ENCODE measurements at regions not wholly inside any gene's neighbourhood (a gene's known extent, or its start where the extent isn't known, plus 50 kb on each side); places are given as distances from the start of the nearest gene placed in this dataset.

DNA sequence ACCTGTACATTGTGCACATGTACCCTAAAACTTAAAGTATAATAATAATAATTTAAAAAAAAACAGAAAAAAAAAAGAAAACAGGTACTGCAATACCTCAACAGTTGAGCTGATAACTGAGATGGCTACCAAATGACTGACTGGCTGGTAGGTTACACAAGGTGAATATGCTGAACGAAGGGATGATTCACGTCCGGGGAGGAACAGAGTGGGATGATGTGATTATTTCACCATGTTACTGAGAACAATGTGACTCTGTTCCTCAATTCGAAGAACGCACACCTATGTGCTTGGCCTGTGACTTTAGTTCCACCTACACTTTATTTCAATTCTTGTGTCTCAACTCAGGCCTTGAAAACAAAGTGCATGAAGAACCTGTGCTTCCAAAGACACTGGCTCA, 111.7 kb downstream of the CXXC4 start:
- H4K20me1 ChIP-seq (ENCODE audit: control insufficient read depth, insufficient read depth, low read length, poor library complexity, severe bottlenecking), result no peaks in the 10 kb centered on the region
- H3K27me3 Mint-ChIP-seq, result no peaks in the 10 kb centered on the region
- no peaks in the 10 kb centered on the region for H3K36me3 ChIP-seq (replicated peaks in 1 of 2; ENCODE audit: control extremely low read depth in 1 of 2, control insufficient read depth in 1 of 2, extremely low read depth in 1 of 2, insufficient read depth in 2 of 2, low read length in 1 of 2)
- no peak overlapping the region for H3K4me3 ChIP-seq (ENCODE audit: control extremely low read depth in 1 of 5, extremely low read depth in 1 of 5, insufficient read depth in 1 of 5, low read depth in 2 of 5, low read length in 4 of 5)
- TF ChIP-seq EZH2 (IDR thresholded peaks at IDR 0.05; ENCODE audit: borderline replicate concordance, insufficient read depth, low read depth, low read length, poor library complexity, severe bottlenecking), result no peak
- TF ChIP-seq, protein P1, sequence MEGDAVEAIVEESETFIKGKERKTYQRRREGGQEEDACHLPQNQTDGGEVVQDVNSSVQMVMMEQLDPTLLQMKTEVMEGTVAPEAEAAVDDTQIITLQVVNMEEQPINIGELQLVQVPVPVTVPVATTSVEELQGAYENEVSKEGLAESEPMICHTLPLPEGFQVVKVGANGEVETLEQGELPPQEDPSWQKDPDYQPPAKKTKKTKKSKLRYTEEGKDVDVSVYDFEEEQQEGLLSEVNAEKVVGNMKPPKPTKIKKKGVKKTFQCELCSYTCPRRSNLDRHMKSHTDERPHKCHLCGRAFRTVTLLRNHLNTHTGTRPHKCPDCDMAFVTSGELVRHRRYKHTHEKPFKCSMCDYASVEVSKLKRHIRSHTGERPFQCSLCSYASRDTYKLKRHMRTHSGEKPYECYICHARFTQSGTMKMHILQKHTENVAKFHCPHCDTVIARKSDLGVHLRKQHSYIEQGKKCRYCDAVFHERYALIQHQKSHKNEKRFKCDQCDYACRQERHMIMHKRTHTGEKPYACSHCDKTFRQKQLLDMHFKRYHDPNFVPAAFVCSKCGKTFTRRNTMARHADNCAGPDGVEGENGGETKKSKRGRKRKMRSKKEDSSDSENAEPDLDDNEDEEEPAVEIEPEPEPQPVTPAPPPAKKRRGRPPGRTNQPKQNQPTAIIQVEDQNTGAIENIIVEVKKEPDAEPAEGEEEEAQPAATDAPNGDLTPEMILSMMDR (IDR thresholded peaks at IDR 0.05), result no peak
- intact Hi-C loops (cut with micrococcal nuclease), result no loop called here
- H3K79me2 ChIP-seq (ENCODE audit: control insufficient read depth, insufficient read depth, low read length), result no peaks in the 10 kb centered on the region
- no peak overlapping the region for H2AFZ ChIP-seq (ENCODE audit: insufficient read depth, low read depth, low read length, poor library complexity, severe bottlenecking)
- no peak for DNase-seq
- H3K9me3 ChIP-seq (ENCODE audit: control extremely low read depth in 1 of 3, control insufficient read depth in 2 of 3, insufficient read depth in 1 of 3, low read length in 2 of 3), result no peaks in the 10 kb centered on the region
- H3K27ac ChIP-seq (ENCODE audit: low read length in 2 of 2), result no peak overlapping the region
- H3K9ac ChIP-seq (ENCODE audit: low read length), result no peak overlapping the region
- ChIA-PET POLR2A (no interaction called here), CTCF (no interaction called here)
- H3K27me3 ChIP-seq (replicated peaks in 1 of 4; ENCODE audit: control extremely low read depth in 1 of 4, control insufficient read depth in 3 of 4, insufficient read depth in 4 of 4, low read length in 3 of 4), result no peaks in the 10 kb centered on the region
- H3K27ac Mint-ChIP-seq, result no peak overlapping the region
- no peak overlapping the region for H3K4me3 Mint-ChIP-seq
- 98% methylated on average over 5 of the region's 5 CpGs for WGBS (ENCODE audit: insufficient coverage)
- H3K4me2 ChIP-seq (replicated peaks; ENCODE audit: low read depth, low read length, poor library complexity, severe bottlenecking), result no peak overlapping the region
- no peaks in the 10 kb centered on the region for H3K4me1 ChIP-seq (ENCODE audit: control insufficient read depth in 2 of 2, insufficient read depth in 2 of 2, low read length in 2 of 2)
- peaks cover 2% of the 10 kb centered on the region for H3K9me3 Mint-ChIP-seq (ENCODE audit: insufficient read depth)
- H3K4me1 Mint-ChIP-seq, result no peaks in the 10 kb centered on the region
- ATAC-seq (ENCODE audit: low read depth), result no peak

GRCh38 chr4:104381729-104382128, 113.0 kb downstream of the CXXC4 start:
- ChIA-PET CTCF (no interaction called here), POLR2A (no interaction called here)
- H3K4me2 ChIP-seq (replicated peaks; ENCODE audit: low read depth, low read length, poor library complexity, severe bottlenecking), result no peak overlapping the region
- H3K9ac ChIP-seq (ENCODE audit: low read length), result no peak overlapping the region
- DNase-seq (no peak), ATAC-seq (ENCODE audit: low read depth) (no peak)
- no peaks in the 10 kb centered on the region for H3K4me1 ChIP-seq (ENCODE audit: control insufficient read depth in 2 of 2, insufficient read depth in 2 of 2, low read length in 2 of 2)
- H3K27ac Mint-ChIP-seq, result no peak overlapping the region
- H3K27ac ChIP-seq (ENCODE audit: low read length in 2 of 2), result no peak overlapping the region
- no peaks in the 10 kb centered on the region for H3K36me3 ChIP-seq (replicated peaks in 1 of 2; ENCODE audit: control extremely low read depth in 1 of 2, control insufficient read depth in 1 of 2, extremely low read depth in 1 of 2, insufficient read depth in 2 of 2, low read length in 1 of 2)
- no peaks in the 10 kb centered on the region for H3K79me2 ChIP-seq (ENCODE audit: control insufficient read depth, insufficient read depth, low read length)
- no peak overlapping the region for H2AFZ ChIP-seq (ENCODE audit: insufficient read depth, low read depth, low read length, poor library complexity, severe bottlenecking)
- H3K27me3 ChIP-seq (replicated peaks in 1 of 4; ENCODE audit: control extremely low read depth in 1 of 4, control insufficient read depth in 3 of 4, insufficient read depth in 4 of 4, low read length in 3 of 4), result no peaks in the 10 kb centered on the region
- TF ChIP-seq EZH2 (IDR thresholded peaks at IDR 0.05; ENCODE audit: borderline replicate concordance, insufficient read depth, low read depth, low read length, poor library complexity, severe bottlenecking), result no peak
- H3K4me1 Mint-ChIP-seq, result no peaks in the 10 kb centered on the region
- no peaks in the 10 kb centered on the region for H3K9me3 ChIP-seq (ENCODE audit: control extremely low read depth in 1 of 3, control insufficient read depth in 2 of 3, insufficient read depth in 1 of 3, low read length in 2 of 3)
- no peaks in the 10 kb centered on the region for H3K27me3 Mint-ChIP-seq
- H3K4me3 ChIP-seq (ENCODE audit: control extremely low read depth in 1 of 5, extremely low read depth in 1 of 5, insufficient read depth in 1 of 5, low read depth in 2 of 5, low read length in 4 of 5), result no peak overlapping the region
- no peak overlapping the region for H3K4me3 Mint-ChIP-seq
- WGBS (ENCODE audit: insufficient coverage), result no CpG with 5 or more reads among the region's 1 CpG
- intact Hi-C loops (cut with micrococcal nuclease), result no loop called here
- peaks cover 2% of the 10 kb centered on the region for H3K9me3 Mint-ChIP-seq (ENCODE audit: insufficient read depth)
- no peaks in the 10 kb centered on the region for H4K20me1 ChIP-seq (ENCODE audit: control insufficient read depth, insufficient read depth, low read length, poor library complexity, severe bottlenecking)

All from B cell (primary cell).